Spinal cord (tissue), 9 donors: ENCODE measurements at regions not wholly inside any gene's neighbourhood (a gene's known extent, or its start where the extent isn't known, plus 50 kb on each side); places are given as distances from the start of the nearest gene placed in this dataset.

Experiments used
- DNase-seq, 6 donors: peaks; one replicate each; pipeline versions ENCODE4 v3.0.0 to v3.0.0-alpha.2; 2013 to 2015; ENCODE audit warnings: low spot score in 6 of 6, low read depth in 4 of 6
- H3K27ac ChIP-seq: one replicate; pipeline ENCODE4 v1.5.1; 2013; ENCODE audit warnings: low read depth, low read length, control low read depth
- H3K27me3 ChIP-seq: one replicate; pipeline ENCODE4 v1.6.1; 2013; ENCODE audit warnings: low read length; ENCODE audit not compliant: control insufficient read depth, insufficient read depth
- H3K36me3 ChIP-seq: one replicate; pipeline ENCODE4 v1.6.1; 2013; ENCODE audit warnings: low read length; ENCODE audit not compliant: control insufficient read depth, insufficient read depth
- H3K4me1 ChIP-seq: one replicate; pipeline ENCODE4 v1.6.1; 2013; ENCODE audit warnings: low read length; ENCODE audit not compliant: control insufficient read depth, insufficient read depth
- H3K4me3 ChIP-seq: one replicate; pipeline ENCODE4 v1.5.1; 2013; ENCODE audit warnings: low read depth, low read length, control low read depth
- H3K9me3 ChIP-seq: one replicate; pipeline ENCODE4 v1.6.1; 2013; ENCODE audit warnings: low read length; ENCODE audit not compliant: control insufficient read depth, insufficient read depth
- WGBS: methylation state at CpG from one replicate; pipeline ENCODE4 v1.1.5; 2013; ENCODE audit warnings: missing lambda C conversion rate; ENCODE audit not compliant: insufficient coverage; 5-methylcytosine and 5-hydroxymethylcytosine counted together
- donor health status: healthy.

DNA sequence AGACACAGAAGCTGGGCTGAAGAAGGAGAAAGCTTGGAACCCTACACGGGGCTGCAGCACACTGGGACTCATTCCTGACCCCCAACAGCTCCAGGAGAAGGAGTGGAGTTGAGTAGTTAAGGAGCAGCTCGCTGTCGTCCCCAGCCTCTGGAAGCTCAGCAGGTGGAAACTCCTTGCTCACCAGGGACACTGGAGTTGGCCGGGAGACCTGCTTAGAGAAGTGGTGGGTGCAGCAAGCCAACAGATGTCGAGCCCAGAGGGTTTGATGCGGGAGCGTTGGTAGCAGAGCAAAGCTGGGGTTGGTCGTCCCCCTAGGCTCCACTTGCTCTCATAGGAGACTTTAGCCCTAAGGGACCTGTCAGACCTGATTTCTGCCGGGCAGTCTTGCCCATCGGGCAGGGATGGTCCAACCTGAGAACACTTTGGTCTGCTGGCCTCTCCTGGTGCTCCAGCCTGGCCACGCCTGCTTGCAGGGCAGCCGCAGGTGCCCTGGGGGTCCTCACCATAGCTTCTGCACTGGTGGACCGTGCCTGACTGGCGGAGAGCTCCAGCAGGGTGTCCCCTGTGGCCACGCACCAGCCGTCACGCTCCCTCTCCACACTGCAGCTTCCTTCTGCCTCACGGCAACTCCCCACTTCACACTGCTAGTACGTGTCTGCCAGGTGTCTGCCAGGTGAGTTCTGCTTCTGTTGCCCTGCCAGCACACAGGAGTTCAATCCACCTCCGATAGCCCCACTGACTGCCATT lies 353.7 kb downstream of the GASK1B start:
- Histone ChIP-seq H3K9me3 (no peaks in the 10 kb centered on the region), H3K36me3 (no peaks in the 10 kb centered on the region), H3K4me3 (no peak overlapping the region), H3K4me1 (no peaks in the 10 kb centered on the region), H3K27me3 (no peaks in the 10 kb centered on the region), H3K27ac (no peak overlapping the region)
- no peak for DNase-seq
- 96% methylated on average over 19 of the region's 20 CpGs for WGBS

DNA sequence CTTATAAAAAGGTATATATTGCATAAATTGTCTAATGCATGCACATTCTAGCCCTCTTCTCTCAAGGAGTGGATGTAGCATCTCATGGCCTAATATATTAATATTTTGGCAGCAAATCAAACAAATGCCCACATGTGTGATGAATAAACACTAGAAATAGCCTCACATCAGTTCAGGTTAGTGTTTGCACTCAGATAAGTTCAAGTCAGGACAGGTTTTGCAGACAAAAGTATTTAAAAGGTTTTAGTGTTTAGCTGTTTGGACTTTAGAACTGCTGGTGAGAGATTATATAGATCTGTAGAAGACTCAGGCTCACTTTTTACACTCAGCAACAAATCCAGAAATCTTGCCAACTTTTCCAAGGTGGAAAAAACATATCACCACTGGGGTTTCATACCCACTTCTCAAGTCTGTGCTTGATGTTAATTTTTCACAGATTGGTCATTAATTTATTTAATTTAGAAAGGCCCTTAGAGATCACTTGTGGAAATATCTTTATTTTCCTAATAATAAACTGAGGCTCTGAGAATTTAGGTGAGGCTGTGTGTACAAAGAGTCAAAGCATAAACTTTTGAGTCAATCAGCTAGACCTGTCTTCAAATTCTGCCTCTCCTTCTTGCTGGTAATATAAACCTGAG lies 362.6 kb downstream of the GASK1B start:
- H3K36me3 ChIP-seq, result no peaks in the 10 kb centered on the region
- no peak overlapping the region for H3K27ac ChIP-seq
- H3K27me3 ChIP-seq, result no peaks in the 10 kb centered on the region
- no peak overlapping the region for H3K4me3 ChIP-seq
- no peaks in the 10 kb centered on the region for H3K4me1 ChIP-seq
- peaks cover 2% of the 10 kb centered on the region for H3K9me3 ChIP-seq
- no peak for DNase-seq

- Histone ChIP-seq H3K4me1 (no peaks in the 10 kb centered on the region), H3K36me3 (no peaks in the 10 kb centered on the region), H3K4me3 (no peak overlapping the region), H3K27me3 (no peaks in the 10 kb centered on the region), H3K27ac (no peak overlapping the region), H3K9me3 (peaks cover 2% of the 10 kb centered on the region)
- WGBS, result 89% methylated on average over 4 of the region's 6 CpGs
- peak in 1 of 6 donors; percentile 7 for DNase-seq
These were observed 363.9 kb downstream of the GASK1B start for GRCh38 chr4:157808796-157809383.

GRCh38 chr4:157806184-157806583 lies 366.6 kb downstream of the GASK1B start:
- H3K9me3 ChIP-seq, result peaks cover 6% of the 10 kb centered on the region
- peak in 2 of 6 donors; percentile 38 to 71 for DNase-seq
- 33% methylated on average over 1 of the region's 2 CpGs for WGBS
- no peak overlapping the region for H3K4me3 ChIP-seq
- H3K27ac ChIP-seq, result no peak overlapping the region
- H3K4me1 ChIP-seq, result no peaks in the 10 kb centered on the region
- H3K36me3 ChIP-seq, result no peaks in the 10 kb centered on the region
- H3K27me3 ChIP-seq, result no peaks in the 10 kb centered on the region

GRCh38 chr4:157804986-157805385 lies 367.8 kb downstream of the GASK1B start:
- H3K9me3 ChIP-seq, result peaks cover 6% of the 10 kb centered on the region
- H3K36me3 ChIP-seq, result no peaks in the 10 kb centered on the region
- no peak overlapping the region for H3K27ac ChIP-seq
- no peaks in the 10 kb centered on the region for H3K4me1 ChIP-seq
- peak in 3 of 6 donors; percentile 15 to 75 (median 49) for DNase-seq
- no peak overlapping the region for H3K4me3 ChIP-seq
- H3K27me3 ChIP-seq, result no peaks in the 10 kb centered on the region

GRCh38 chr4:157803845-157804521 lies 368.8 kb downstream of the GASK1B start:
- Histone ChIP-seq H3K9me3 (peaks cover 6% of the 10 kb centered on the region), H3K27me3 (no peaks in the 10 kb centered on the region), H3K4me1 (no peaks in the 10 kb centered on the region), H3K27ac (no peak overlapping the region), H3K36me3 (no peaks in the 10 kb centered on the region), H3K4me3 (no peak overlapping the region)
- no CpG with 5 or more reads among the region's 1 CpG for WGBS
- peak in 1 of 6 donors; percentile 20 for DNase-seq

DNA sequence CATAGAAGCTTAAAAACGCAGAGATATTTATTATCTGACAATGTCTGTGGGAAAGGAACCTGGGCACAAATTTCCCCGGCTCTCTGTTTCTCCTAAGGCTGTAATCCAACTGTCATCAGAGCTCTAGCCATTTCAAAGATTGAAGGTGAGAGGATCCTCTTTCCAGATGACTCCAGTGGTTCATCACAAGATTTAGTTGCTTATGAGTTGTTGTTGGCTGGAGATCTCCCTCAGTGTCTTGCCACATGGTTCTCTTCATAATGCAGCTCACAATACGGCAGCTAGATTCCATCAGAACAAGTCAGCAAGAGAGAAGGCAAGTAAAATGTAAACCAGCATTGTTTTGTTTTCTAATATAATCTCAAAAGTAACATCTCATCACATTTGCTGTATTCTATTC lies 369.4 kb downstream of the GASK1B start:
- Histone ChIP-seq H3K9me3 (peaks cover 6% of the 10 kb centered on the region), H3K36me3 (no peaks in the 10 kb centered on the region), H3K4me3 (no peak overlapping the region), H3K27ac (no peak overlapping the region), H3K4me1 (no peaks in the 10 kb centered on the region), H3K27me3 (no peaks in the 10 kb centered on the region)
- no CpG with 5 or more reads among the region's 3 CpGs for WGBS
- no peak for DNase-seq

DNA sequence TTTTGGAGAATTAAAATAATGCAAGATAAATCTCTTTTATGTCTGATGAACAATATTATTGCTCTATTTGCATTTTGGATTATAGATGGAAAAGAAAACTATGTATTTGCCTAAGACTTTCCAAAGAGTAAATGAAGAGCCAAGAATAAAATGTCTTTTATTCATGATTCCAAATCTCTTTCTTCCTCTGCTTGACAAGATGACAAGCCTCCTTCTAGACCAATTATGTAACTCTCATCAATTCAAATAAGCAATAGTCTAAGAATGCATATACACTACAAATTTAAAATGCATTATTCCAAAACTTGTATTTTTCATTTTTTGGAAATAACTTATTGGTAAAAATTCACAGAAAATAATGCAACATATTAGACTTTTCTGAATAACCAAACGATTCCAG lies 377.3 kb downstream of the GASK1B start:
- DNase-seq, result no peak
- H3K27me3 ChIP-seq, result no peaks in the 10 kb centered on the region
- WGBS, result no CpG with 5 or more reads among the region's 1 CpG
- no peak overlapping the region for H3K27ac ChIP-seq
- no peaks in the 10 kb centered on the region for H3K36me3 ChIP-seq
- H3K4me1 ChIP-seq, result no peaks in the 10 kb centered on the region
- no peaks in the 10 kb centered on the region for H3K9me3 ChIP-seq
- no peak overlapping the region for H3K4me3 ChIP-seq

GRCh38 chr4:157792716-157793115 lies 380.1 kb downstream of the GASK1B start:
- Histone ChIP-seq H3K4me1 (no peaks in the 10 kb centered on the region), H3K27ac (no peak overlapping the region), H3K27me3 (no peaks in the 10 kb centered on the region), H3K36me3 (no peaks in the 10 kb centered on the region), H3K9me3 (no peaks in the 10 kb centered on the region), H3K4me3 (no peak overlapping the region)
- DNase-seq, result no peak
